OCI-LY7 (cell line): ENCODE measurements at regions not wholly inside any gene's neighbourhood (a gene's known extent, or its start where the extent isn't known, plus 50 kb on each side); places are given as distances from the start of the nearest gene placed in this dataset.

Experiments used
- EZH2phosphoT487 ChIP-seq: fragments of 200-600 bp; sonication (generic); IDR thresholded peaks from 2 replicates; pipeline ENCODE4 v1.6.1; 2018; ENCODE audit warnings: low read depth, borderline replicate concordance, mild to moderate bottlenecking, mixed run types, antibody characterized with exemption, low read length, moderate library complexity, mixed read lengths
- TF ChIP-seq, protein P1 (sequence below): fragments of 200-600 bp; sonication (generic); conservative IDR thresholded peaks from 2 replicates; pipeline ENCODE4 v1.5.1; 2014; ENCODE audit warnings: mild to moderate bottlenecking, antibody characterized with exemption, low read length, moderate library complexity, mixed read lengths

DNA sequence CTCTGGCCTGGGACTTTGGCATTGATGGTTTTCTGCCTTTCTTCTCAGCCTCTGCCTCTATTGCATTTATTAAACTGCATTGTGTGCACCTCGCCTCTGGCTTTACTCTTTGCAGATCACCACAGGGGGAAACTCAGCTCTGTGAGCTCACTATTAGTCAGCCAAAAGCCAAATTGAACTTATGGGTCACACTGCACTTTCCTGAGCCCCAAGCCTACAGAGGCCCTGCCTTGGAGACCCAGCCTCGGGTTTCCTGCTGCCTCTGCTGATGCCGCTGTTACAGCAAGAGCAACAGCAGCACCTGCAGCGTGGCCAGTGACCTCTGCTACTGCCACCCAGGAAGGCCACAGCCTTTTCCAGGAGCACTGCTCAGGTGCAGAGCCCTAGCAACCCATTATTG, 122.5 kb downstream of the DAD1 start:
- TF ChIP-seq, protein P1, sequence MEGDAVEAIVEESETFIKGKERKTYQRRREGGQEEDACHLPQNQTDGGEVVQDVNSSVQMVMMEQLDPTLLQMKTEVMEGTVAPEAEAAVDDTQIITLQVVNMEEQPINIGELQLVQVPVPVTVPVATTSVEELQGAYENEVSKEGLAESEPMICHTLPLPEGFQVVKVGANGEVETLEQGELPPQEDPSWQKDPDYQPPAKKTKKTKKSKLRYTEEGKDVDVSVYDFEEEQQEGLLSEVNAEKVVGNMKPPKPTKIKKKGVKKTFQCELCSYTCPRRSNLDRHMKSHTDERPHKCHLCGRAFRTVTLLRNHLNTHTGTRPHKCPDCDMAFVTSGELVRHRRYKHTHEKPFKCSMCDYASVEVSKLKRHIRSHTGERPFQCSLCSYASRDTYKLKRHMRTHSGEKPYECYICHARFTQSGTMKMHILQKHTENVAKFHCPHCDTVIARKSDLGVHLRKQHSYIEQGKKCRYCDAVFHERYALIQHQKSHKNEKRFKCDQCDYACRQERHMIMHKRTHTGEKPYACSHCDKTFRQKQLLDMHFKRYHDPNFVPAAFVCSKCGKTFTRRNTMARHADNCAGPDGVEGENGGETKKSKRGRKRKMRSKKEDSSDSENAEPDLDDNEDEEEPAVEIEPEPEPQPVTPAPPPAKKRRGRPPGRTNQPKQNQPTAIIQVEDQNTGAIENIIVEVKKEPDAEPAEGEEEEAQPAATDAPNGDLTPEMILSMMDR: no peak
- no peak for TF ChIP-seq EZH2phosphoT487
